GM19351 (cell line): ENCODE measurements at regions not wholly inside any gene's neighbourhood (a gene's known extent, or its start where the extent isn't known, plus 50 kb on each side); places are given as distances from the start of the nearest gene placed in this dataset.
"Not testable (repeated sequence)": the region's sequence is repeated elsewhere in the genome, so short reads cannot be mapped to it uniquely, and the experiment has no call there.

Source experiments
- ATAC-seq: cut with Tn5 transposase; IDR thresholded peaks from one replicate; pipeline ENCODE4 v1.9.1; 2021; ENCODE audit warnings: mild to moderate bottlenecking, moderate library complexity; ENCODE audit not compliant: unreplicated experiment

- no peak for ATAC-seq
Observed at GRCh38 chr12:43255522-43256111, 296.4 kb downstream of the ADAMTS20 start.

GRCh38 chr12:43252585-43252984, 299.4 kb downstream of the ADAMTS20 start:
- no peak for ATAC-seq

- no peak for ATAC-seq
Observed at GRCh38 chr12:43245947-43246346, 306.1 kb downstream of the ADAMTS20 start.

- no peak for ATAC-seq
Observed at GRCh38 chr12:43241986-43242385, 310.0 kb downstream of the ADAMTS20 start.

GRCh38 chr12:43238281-43238680, 313.7 kb downstream of the ADAMTS20 start:
- no peak for ATAC-seq

- no peak for ATAC-seq
Observed at GRCh38 chr12:43237238-43237879, 314.6 kb downstream of the ADAMTS20 start.

- ATAC-seq = no peak
Observed at GRCh38 chr12:43235721-43236120, 316.3 kb downstream of the ADAMTS20 start.

- no peak for ATAC-seq
Observed at GRCh38 chr12:43233861-43234260, 318.1 kb downstream of the ADAMTS20 start.

GRCh38 chr12:43226151-43226550, 325.9 kb downstream of the ADAMTS20 start:
- ATAC-seq = no peak

GRCh38 chr12:43224190-43224805, 327.7 kb downstream of the ADAMTS20 start:
- ATAC-seq = not testable (repeated sequence)

- ATAC-seq = no peak
Observed at GRCh38 chr12:43222796-43223195, 329.2 kb downstream of the ADAMTS20 start.

GRCh38 chr12:43221216-43221615, 330.8 kb downstream of the ADAMTS20 start:
- ATAC-seq = no peak

GRCh38 chr12:43216490-43216889, 335.5 kb downstream of the ADAMTS20 start:
- ATAC-seq = no peak

- ATAC-seq = no peak
Observed at GRCh38 chr12:43214166-43214565, 337.8 kb downstream of the ADAMTS20 start.

GRCh38 chr12:43213608-43214007, 338.4 kb downstream of the ADAMTS20 start:
- ATAC-seq = no peak

- ATAC-seq = peak; percentile 96
Observed at GRCh38 chr12:43210485-43211192, 341.4 kb downstream of the ADAMTS20 start.

GRCh38 chr12:43208627-43209026, 343.4 kb downstream of the ADAMTS20 start:
- no peak for ATAC-seq

- no peak for ATAC-seq
Observed at GRCh38 chr12:43208221-43208620, 343.8 kb downstream of the ADAMTS20 start.

- no peak for ATAC-seq
Observed at GRCh38 chr12:43206396-43206795, 345.6 kb downstream of the ADAMTS20 start.

- peak; percentile 75 for ATAC-seq
Observed at GRCh38 chr12:43198608-43199007, 353.4 kb downstream of the ADAMTS20 start.

GRCh38 chr12:43196268-43196907, 355.6 kb downstream of the ADAMTS20 start:
- ATAC-seq = no peak
